ENCODE measurements at regions not wholly inside any gene's neighbourhood (a gene's known extent, or its start where the extent isn't known, plus 50 kb on each side); places are given as distances from the start of the nearest gene placed in this dataset.

DNA sequence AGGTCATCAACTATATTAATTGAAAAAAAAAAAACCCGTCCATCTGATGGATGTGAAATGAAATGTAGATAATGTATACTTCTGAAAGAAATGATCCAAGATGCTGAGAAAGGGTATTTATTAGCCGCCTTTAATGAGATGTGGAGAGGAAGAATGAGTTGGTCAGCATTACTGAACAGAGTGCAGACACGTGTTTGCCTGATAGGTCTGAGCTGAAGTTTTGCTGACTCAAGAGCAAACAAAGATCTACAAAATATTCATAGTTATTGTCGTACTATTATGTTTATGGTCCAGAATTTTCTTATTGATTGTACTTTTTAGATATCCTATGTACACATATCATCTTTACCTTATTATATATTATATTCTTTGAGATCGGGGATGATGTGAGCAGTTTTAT is 235.3 kb downstream of the RDH14 start:
- Mint-ChIP-seq H3K4me3 (no peak overlapping the region), H3K36me3 (ENCODE audit: low read depth) (no peaks in the 10 kb centered on the region), H3K27ac (no peak overlapping the region), H3K27me3 (no peaks in the 10 kb centered on the region), H3K4me1 (no peaks in the 10 kb centered on the region), H3K9me3 (no peaks in the 10 kb centered on the region)
- DNase-seq: no peak
- intact Hi-C loops (cut with micrococcal nuclease): no loop called here

DNA sequence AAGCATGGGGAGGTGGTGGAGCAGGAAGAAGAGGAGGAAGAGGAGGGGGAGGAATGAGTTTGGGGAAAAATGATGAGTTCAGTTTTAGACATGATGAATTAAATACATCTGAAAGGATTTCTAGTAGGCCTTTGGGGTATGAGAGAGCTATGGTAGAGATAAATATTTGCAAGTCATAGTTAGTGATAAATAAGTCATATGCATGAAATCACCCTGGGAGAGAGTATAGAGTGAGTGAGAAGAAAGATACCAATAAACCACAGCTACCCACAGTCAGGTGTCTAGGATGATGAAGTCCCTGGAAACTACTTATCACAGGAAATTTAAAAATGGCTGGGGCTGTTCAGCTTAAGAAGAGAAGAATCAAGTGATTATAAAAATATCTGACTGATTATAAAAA is 240.5 kb downstream of the RDH14 start:
- H3K27ac Mint-ChIP-seq: no peak overlapping the region
- H3K36me3 Mint-ChIP-seq (ENCODE audit: low read depth): no peaks in the 10 kb centered on the region
- H3K4me1 Mint-ChIP-seq: no peaks in the 10 kb centered on the region
- H3K9me3 Mint-ChIP-seq: no peaks in the 10 kb centered on the region
- H3K4me3 Mint-ChIP-seq: no peak overlapping the region
- intact Hi-C loops (cut with micrococcal nuclease): no loop called here
- DNase-seq: no peak
- H3K27me3 Mint-ChIP-seq: no peaks in the 10 kb centered on the region

DNA sequence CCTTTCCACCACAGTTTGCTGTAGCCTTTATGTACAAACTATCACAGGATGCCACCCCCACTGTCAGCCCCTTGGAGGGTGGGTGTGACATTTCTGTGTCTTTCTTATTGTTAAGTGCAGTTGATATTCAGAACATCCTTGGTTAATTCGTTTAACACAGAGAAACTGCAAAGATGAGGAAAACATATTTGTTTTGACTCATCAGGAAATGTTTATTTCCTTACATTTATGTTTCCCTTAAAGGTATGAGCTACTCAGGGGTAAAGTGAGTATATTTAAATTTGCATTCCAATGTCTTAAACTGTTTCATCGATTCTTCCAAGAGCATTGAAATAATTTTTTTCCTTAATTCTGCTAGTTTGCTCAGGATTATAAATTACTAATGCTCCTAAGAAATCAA is 243.4 kb downstream of the RDH14 start:
- H3K27me3 Mint-ChIP-seq: no peaks in the 10 kb centered on the region
- intact Hi-C loops (cut with micrococcal nuclease): no loop called here
- no peak for DNase-seq
- no peaks in the 10 kb centered on the region for H3K36me3 Mint-ChIP-seq (ENCODE audit: low read depth)
- no peaks in the 10 kb centered on the region for H3K4me1 Mint-ChIP-seq
- H3K9me3 Mint-ChIP-seq: no peaks in the 10 kb centered on the region
- no peak overlapping the region for H3K4me3 Mint-ChIP-seq
- no peak overlapping the region for H3K27ac Mint-ChIP-seq

DNA sequence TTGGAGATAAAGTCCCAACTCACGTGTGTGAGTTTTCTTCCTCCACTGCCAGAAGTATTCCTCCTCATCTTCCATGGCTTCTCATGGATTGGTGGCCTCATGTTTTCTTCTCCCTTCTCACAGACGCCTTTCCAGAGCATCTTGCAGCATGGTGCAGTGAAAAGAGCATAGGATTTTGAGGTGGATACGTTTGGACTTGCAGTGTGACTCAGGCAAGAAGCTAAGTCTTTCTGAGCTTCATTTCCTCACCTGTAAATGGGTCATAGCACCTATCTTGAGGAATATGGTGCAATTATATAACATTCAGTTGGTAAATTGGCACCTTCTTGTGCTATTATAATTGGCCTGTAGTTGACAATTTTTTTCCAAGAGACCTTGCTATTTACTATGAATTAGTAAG is 247.6 kb downstream of the RDH14 start:
- no peak for DNase-seq
- H3K27me3 Mint-ChIP-seq: no peaks in the 10 kb centered on the region
- no peak overlapping the region for H3K27ac Mint-ChIP-seq
- no peaks in the 10 kb centered on the region for H3K4me1 Mint-ChIP-seq
- no peaks in the 10 kb centered on the region for H3K36me3 Mint-ChIP-seq (ENCODE audit: low read depth)
- no peaks in the 10 kb centered on the region for H3K9me3 Mint-ChIP-seq
- intact Hi-C loops (cut with micrococcal nuclease): no loop called here
- H3K4me3 Mint-ChIP-seq: no peak overlapping the region

DNA sequence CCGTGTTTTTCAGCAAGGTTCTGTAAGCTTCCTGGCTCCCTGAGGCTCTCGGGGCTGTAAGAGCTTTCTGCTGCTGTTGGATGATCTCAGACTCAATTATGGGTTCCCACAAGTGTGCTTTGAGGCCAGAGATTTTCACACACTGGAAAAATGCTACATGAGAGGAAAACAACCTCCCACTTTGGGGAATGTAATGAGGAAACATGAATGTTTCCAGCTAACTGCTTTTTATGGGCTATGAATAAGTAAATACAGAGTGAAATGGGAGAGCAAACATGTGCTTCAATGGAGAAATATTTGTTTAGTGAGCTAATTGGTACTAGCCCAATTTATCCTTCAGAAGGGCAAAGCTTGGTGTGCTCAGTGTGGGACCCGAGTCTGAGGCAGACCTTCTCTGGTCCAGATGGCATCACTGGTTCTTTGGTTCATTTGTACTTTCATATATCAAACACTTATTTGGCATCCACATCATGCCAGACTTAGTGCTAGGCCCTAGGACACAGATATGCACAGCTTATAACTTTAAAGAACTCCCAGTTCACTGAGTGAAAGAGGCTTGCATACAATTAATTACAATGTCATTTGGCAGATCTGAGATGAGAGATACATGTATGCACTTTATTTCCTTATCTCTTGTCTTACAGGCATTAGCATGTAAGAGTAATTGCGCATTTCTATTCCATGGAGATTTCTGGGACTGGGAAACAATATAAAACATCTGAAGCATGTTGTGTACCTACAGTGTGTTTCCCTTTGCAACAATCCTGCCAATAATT is 248.8 kb downstream of the RDH14 start:
- Mint-ChIP-seq H3K4me1 (no peaks in the 10 kb centered on the region), H3K27me3 (no peaks in the 10 kb centered on the region), H3K27ac (no peak overlapping the region), H3K4me3 (no peak overlapping the region), H3K36me3 (ENCODE audit: low read depth) (no peaks in the 10 kb centered on the region), H3K9me3 (no peaks in the 10 kb centered on the region)
- intact Hi-C loops (cut with micrococcal nuclease): no loop called here
- DNase-seq: no peak

DNA sequence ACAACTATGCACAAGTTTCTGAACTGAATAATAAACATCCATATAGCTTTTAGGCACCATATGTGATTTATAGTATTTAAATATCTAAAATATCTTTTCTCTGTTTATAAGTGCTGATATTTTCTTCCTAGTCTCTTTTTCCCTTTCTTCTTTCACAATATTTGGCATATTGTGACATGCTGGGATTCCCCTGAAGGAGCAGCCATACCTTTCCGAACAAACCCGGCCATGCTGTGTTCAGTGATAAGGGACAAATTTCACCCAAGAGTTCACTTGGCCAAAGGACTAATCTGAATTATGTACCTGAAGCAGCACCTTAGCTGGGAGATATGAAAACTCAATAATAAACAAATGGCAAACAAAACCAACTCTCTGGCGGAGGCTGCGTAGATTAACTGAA is 250.8 kb downstream of the RDH14 start:
- intact Hi-C loops (cut with micrococcal nuclease): no loop called here
- no peaks in the 10 kb centered on the region for H3K36me3 Mint-ChIP-seq (ENCODE audit: low read depth)
- DNase-seq: no peak
- H3K4me1 Mint-ChIP-seq: no peaks in the 10 kb centered on the region
- no peaks in the 10 kb centered on the region for H3K27me3 Mint-ChIP-seq
- no peaks in the 10 kb centered on the region for H3K9me3 Mint-ChIP-seq
- no peak overlapping the region for H3K4me3 Mint-ChIP-seq
- no peak overlapping the region for H3K27ac Mint-ChIP-seq

DNA sequence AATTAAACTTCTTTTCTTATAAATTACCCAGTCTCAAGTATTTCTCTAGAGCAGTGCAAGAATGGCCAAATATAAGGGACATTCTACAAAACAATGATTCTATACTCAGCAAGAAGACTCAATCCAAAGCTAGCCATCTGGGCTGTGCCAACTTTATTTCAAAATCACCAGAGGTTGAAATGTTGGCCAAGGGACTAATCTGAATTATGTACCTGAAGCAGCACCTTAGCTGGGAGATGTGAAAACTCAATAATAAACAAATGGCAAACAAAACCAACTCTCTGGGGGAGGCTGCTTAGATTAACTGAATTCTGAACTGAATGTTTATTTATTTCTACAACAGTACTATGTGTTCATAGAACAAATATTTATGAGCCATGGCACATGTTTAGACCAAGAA is 251.3 kb downstream of the RDH14 start:
- no peak for DNase-seq
- Mint-ChIP-seq H3K4me1 (no peaks in the 10 kb centered on the region), H3K36me3 (ENCODE audit: low read depth) (no peaks in the 10 kb centered on the region), H3K9me3 (no peaks in the 10 kb centered on the region), H3K27me3 (no peaks in the 10 kb centered on the region), H3K27ac (no peak overlapping the region), H3K4me3 (no peak overlapping the region)
- intact Hi-C loops (cut with micrococcal nuclease): no loop called here

DNA sequence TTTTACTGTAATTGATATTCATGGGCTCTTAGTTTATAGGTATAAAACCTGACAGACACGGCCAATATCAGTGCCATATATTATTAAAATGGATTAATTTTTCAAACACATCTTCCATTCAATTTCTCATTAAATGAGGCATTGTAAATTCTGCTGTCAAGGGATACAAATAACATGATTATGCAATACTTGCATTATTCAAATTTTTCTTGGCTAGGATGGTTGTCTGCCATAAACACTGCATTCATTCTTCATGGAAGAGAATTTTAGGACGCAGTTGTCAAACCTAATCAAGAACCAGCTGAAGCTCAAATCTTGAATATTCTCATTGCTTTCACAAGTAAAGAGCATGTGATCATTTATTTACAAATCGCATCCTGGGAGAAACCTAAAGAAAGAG is 255.6 kb downstream of the RDH14 start:
- intact Hi-C loops (cut with micrococcal nuclease): no loop called here
- Mint-ChIP-seq H3K27ac (no peak overlapping the region), H3K36me3 (ENCODE audit: low read depth) (no peaks in the 10 kb centered on the region), H3K4me3 (no peak overlapping the region), H3K9me3 (no peaks in the 10 kb centered on the region), H3K4me1 (no peaks in the 10 kb centered on the region), H3K27me3 (no peaks in the 10 kb centered on the region)
- no peak for DNase-seq

DNA sequence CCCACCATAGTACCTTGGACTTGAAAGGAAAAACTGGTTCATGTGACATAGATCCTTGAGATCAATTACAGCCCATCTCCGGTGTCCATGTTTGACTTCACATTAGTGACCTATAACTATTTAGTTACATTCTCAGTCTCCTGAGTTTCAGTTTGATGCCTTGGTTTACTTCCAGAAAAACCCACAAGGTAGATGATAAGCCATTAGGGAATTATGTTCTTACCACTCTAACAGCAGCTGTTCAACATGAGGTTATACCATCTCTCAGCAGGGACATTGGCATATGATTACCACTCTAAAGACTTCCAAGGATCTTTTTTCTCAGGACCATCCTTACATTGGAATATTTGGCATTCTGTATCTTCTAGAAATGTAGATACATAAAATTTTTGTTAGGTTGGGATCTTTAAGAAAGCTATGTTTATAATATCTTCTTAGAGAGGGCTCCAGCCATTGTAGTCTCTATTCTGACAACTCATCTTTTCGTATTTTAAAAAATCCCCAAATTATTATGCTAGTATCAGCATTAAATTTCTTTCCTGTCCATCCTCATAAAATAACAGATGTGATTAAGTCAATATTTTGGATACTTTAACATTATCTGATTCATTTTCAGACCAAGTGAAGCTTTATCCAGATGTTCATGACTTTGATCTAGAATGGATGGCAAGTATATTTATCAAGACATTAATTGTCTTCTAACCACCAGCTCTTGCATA is 258.9 kb downstream of the RDH14 start:
- H3K36me3 Mint-ChIP-seq (ENCODE audit: low read depth): no peaks in the 10 kb centered on the region
- intact Hi-C loops (cut with micrococcal nuclease): no loop called here
- H3K27ac Mint-ChIP-seq: no peak overlapping the region
- H3K9me3 Mint-ChIP-seq: no peaks in the 10 kb centered on the region
- H3K27me3 Mint-ChIP-seq: no peaks in the 10 kb centered on the region
- H3K4me1 Mint-ChIP-seq: no peaks in the 10 kb centered on the region
- H3K4me3 Mint-ChIP-seq: no peak overlapping the region
- no peak for DNase-seq

DNA sequence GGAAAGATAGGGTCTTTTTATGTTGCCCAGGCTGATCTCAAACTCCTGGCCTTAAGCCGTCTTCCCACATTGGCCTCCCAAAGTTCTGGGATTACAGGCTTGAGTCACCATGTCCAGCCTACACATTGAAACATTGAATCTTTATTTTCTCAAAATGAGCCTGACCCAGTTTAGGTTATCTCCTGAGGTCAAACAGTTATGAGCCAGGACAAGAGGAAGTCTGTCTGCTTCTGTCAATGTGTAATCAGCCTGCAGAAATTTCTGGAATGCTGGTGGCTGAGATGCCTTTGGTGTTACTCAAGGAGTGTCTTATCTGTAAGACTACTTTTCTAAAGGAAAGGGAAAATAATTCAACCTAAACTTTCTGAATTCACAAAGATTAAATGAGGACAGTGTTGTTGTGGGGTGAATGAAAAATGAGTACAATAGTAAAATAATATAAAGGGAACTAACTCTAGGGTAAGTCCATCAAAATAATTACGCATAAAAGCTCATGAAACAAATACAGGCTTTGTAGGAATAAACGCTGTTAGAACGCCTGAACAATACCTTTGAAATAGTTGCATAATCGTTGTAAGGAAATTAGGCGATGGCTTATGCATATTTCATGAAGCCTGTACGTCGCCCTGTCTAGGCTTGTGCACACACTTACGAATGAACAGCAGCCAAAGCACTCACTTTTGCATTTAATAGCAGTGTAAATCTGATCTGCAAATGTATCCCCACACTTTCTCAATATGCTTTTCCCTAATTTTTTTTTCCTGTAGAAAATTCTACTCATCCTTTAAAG is 260.8 kb downstream of the RDH14 start:
- H3K4me3 Mint-ChIP-seq: no peak overlapping the region
- H3K36me3 Mint-ChIP-seq (ENCODE audit: low read depth): no peaks in the 10 kb centered on the region
- no peaks in the 10 kb centered on the region for H3K27me3 Mint-ChIP-seq
- intact Hi-C loops (cut with micrococcal nuclease): no loop called here
- DNase-seq: no peak
- no peak overlapping the region for H3K27ac Mint-ChIP-seq
- no peaks in the 10 kb centered on the region for H3K9me3 Mint-ChIP-seq
- H3K4me1 Mint-ChIP-seq: no peaks in the 10 kb centered on the region

DNA sequence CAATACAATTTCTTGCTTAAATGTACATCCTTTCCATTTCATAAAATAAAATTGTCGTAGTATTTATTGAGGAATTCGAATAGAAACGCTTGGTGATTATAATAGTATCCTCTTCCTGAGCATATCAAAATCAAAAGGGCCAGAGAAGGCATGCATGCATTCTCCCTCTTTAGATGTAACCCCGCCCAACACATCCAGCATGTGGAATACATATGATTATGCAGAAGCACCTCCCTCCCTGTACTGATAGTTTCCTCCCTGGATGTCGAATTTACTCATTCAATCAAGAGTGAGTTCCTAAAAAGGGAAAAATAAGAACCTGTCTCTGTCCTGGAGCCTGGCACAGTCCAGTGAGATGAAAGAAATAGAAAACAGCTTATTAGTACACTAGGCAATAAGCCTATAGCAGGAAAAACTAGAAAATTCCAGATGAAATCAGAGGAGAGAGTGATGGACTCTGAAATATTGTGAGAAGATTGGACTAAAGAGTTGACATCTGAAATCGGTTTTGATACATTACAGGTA is 262.9 kb downstream of the RDH14 start:
- Mint-ChIP-seq H3K27ac (no peak overlapping the region), H3K27me3 (no peaks in the 10 kb centered on the region), H3K9me3 (no peaks in the 10 kb centered on the region), H3K4me1 (no peaks in the 10 kb centered on the region), H3K4me3 (no peak overlapping the region), H3K36me3 (ENCODE audit: low read depth) (no peaks in the 10 kb centered on the region)
- intact Hi-C loops (cut with micrococcal nuclease): no loop called here
- DNase-seq: no peak

DNA sequence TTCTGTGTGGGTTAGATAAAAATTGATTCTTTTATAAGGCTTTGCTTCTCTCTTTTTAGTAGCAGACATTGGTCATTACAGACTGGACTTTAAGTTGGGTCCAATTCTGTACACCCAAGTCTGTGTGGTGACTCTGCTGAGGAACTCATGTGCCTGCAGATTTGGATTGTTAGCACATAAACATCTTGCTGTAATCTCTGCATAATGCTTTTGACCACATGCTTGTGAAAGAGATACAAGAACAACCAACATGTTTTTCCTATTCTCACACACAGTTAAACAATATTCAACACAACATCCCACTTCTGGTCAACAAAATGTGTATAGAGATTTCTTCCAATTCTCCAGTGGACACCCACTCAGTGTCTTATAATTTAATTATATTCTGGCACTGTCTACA is 270.1 kb downstream of the RDH14 start:
- intact Hi-C loops (cut with micrococcal nuclease): no loop called here
- H3K27me3 Mint-ChIP-seq: no peaks in the 10 kb centered on the region
- no peaks in the 10 kb centered on the region for H3K4me1 Mint-ChIP-seq

DNA sequence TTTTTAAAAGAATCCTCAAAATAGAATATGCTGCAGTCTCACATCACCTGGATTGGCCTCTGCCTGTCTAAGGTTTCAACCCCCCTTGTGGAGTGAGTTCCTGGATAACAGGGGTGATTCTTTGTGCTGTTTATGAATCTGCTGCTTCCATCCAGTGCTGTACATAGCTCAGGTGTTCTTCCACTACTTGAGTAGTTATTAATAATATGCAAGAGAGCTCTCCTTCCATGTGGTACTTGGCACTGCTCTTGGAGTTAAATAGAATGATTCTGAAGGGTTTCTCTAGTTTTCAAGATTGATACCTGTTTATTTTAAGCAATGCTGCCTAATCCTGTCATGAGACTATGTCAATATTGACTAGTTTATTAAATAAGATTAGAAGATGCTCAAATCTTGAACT is 273.6 kb downstream of the RDH14 start:
- DNase-seq: no peak
- H3K27ac Mint-ChIP-seq: no peak overlapping the region
- H3K36me3 Mint-ChIP-seq (ENCODE audit: low read depth): no peaks in the 10 kb centered on the region
- intact Hi-C loops (cut with micrococcal nuclease): no loop called here
- H3K4me1 Mint-ChIP-seq: no peaks in the 10 kb centered on the region
- H3K4me3 Mint-ChIP-seq: no peak overlapping the region
- H3K27me3 Mint-ChIP-seq: no peaks in the 10 kb centered on the region
- peaks cover 4% of the 10 kb centered on the region for H3K9me3 Mint-ChIP-seq

More for the DNA sequence above, 270.1 kb downstream of the RDH14 start:
- H3K9me3 Mint-ChIP-seq: peaks cover 4% of the 10 kb centered on the region
- DNase-seq: no peak
- H3K27ac Mint-ChIP-seq: no peak overlapping the region
- H3K36me3 Mint-ChIP-seq (ENCODE audit: low read depth): no peaks in the 10 kb centered on the region
- H3K4me3 Mint-ChIP-seq: no peak overlapping the region

DNA sequence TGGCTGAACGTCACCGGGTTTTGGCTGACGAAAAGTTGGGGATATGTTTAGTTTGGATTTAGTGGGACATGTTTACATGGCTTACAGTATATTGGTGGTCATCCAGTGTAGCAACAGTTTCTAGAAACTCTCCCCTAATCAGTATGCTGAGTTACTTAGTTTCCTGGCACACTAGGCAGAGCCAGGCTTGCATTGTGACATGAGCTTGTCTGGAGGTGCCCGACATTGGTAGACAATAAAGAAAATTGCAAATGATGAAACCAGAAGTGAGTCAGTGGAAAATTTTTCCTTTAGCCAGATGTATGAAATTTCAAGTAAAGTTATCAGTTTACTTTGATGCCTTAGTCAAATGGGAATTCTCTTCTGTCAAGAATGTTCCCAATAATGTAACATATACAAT is 276.1 kb downstream of the RDH14 start:
- Mint-ChIP-seq H3K4me1 (no peaks in the 10 kb centered on the region), H3K36me3 (ENCODE audit: low read depth) (no peaks in the 10 kb centered on the region), H3K4me3 (no peak overlapping the region), H3K9me3 (peaks cover 4% of the 10 kb centered on the region), H3K27me3 (no peaks in the 10 kb centered on the region), H3K27ac (no peak overlapping the region)
- intact Hi-C loops (cut with micrococcal nuclease): no loop called here
- DNase-seq: no peak
